Suprapubic skin (tissue), 4 donors: ENCODE measurements at regions not wholly inside any gene's neighbourhood (a gene's known extent, or its start where the extent isn't known, plus 50 kb on each side); places are given as distances from the start of the nearest gene placed in this dataset.

ENCODE experiments used
- DNase-seq, 2 donors: peaks; one replicate each; pipeline ENCODE4 v3.0.0-alpha.2; 2019; ENCODE audit warnings: low spot score in 2 of 2
- H3K27ac ChIP-seq: fragments of 200-600 bp; sonication (generic); one replicate; pipeline ENCODE4 v1.5.1; 2019
- H3K27me3 ChIP-seq: fragments of 200-600 bp; sonication (generic); one replicate; pipeline ENCODE4 v1.5.1; 2019
- H3K36me3 ChIP-seq: fragments of 200-600 bp; sonication (generic); one replicate; pipeline ENCODE4 v1.5.1; 2019
- H3K4me1 ChIP-seq: fragments of 200-600 bp; sonication (generic); one replicate; pipeline ENCODE4 v1.5.1; 2019
- H3K4me3 ChIP-seq: fragments of 200-600 bp; sonication (generic); one replicate; pipeline ENCODE4 v1.5.1; 2019; ENCODE audit warnings: mild to moderate bottlenecking
- H3K9me3 ChIP-seq: fragments of 200-600 bp; sonication (generic); one replicate; pipeline ENCODE4 v1.5.1; 2019
- EP300 ChIP-seq: sonication (generic); formaldehyde crosslinking; IDR thresholded peaks from one replicate; pipeline ENCODE4 v1.6.1; 2017; ENCODE audit warnings: antibody characterized with exemption
- POLR2A ChIP-seq, 2 donors: fragments of 450-650 bp; IDR thresholded peaks; one replicate each; pipeline ENCODE4 v1.6.1; 2017; ENCODE audit warnings: antibody characterized with exemption in 2 of 2, mild to moderate bottlenecking in 2 of 2, moderate library complexity in 2 of 2
- POLR2AphosphoS5 ChIP-seq, 3 donors: sonication (generic); formaldehyde crosslinking; IDR thresholded peaks; one replicate each; pipeline ENCODE4 v1.6.1; 2017; ENCODE audit warnings: antibody characterized with exemption in 3 of 3
- WGBS: methylation state at CpG from one replicate; pipeline ENCODE4 v1.1.5; 2018; 5-methylcytosine and 5-hydroxymethylcytosine counted together
- TF ChIP-seq, protein P1 (sequence below), 2 donors: fragments of 200-600 bp in 1 of 2; fragments of 450-650 bp in 1 of 2; sonication (generic) in 1 of 2; IDR thresholded peaks; one replicate each; pipeline ENCODE4 v1.5.1; 2016 to 2019; ENCODE audit warnings: antibody characterized with exemption in 2 of 2, mild to moderate bottlenecking in 1 of 2, moderate library complexity in 1 of 2

DNA sequence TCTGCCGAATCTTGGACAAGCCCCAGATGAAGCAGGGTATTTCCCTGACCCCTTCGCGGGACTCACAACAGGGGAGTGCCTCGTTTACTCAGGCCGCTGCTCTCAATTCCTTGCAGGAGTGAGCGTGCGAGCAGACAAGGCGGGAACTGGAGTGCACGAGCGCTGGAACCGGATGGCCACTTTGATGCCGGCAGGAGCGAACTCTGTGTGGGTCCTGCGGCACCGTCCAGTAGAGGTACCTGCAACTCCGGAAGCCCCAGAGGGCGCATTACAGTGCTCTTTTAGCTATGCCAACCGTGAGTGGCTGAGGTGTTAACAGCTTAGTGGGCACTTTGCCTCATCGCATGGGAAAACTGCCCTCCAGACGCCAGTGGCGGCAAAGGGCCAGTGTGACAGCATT, 182.3 kb upstream of the ANO3 start:
- Histone ChIP-seq H3K4me1 (no peaks in the 10 kb centered on the region), H3K9me3 (no peaks in the 10 kb centered on the region), H3K36me3 (no peaks in the 10 kb centered on the region), H3K27me3 (no peaks in the 10 kb centered on the region), H3K4me3 (no peak overlapping the region), H3K27ac (no peak overlapping the region)
- DNase-seq = peak in 1 of 2 donors; percentile 63
- WGBS = 95% methylated on average over 21 of the region's 21 CpGs
- TF ChIP-seq, protein P1, sequence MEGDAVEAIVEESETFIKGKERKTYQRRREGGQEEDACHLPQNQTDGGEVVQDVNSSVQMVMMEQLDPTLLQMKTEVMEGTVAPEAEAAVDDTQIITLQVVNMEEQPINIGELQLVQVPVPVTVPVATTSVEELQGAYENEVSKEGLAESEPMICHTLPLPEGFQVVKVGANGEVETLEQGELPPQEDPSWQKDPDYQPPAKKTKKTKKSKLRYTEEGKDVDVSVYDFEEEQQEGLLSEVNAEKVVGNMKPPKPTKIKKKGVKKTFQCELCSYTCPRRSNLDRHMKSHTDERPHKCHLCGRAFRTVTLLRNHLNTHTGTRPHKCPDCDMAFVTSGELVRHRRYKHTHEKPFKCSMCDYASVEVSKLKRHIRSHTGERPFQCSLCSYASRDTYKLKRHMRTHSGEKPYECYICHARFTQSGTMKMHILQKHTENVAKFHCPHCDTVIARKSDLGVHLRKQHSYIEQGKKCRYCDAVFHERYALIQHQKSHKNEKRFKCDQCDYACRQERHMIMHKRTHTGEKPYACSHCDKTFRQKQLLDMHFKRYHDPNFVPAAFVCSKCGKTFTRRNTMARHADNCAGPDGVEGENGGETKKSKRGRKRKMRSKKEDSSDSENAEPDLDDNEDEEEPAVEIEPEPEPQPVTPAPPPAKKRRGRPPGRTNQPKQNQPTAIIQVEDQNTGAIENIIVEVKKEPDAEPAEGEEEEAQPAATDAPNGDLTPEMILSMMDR (IDR thresholded peaks at IDR 0.05) = no peak
- TF ChIP-seq POLR2AphosphoS5 (IDR thresholded peaks at IDR 0.05) = no peak
- TF ChIP-seq EP300 = no peak
- no peak for TF ChIP-seq POLR2A (IDR thresholded peaks at IDR 0.05)

DNA sequence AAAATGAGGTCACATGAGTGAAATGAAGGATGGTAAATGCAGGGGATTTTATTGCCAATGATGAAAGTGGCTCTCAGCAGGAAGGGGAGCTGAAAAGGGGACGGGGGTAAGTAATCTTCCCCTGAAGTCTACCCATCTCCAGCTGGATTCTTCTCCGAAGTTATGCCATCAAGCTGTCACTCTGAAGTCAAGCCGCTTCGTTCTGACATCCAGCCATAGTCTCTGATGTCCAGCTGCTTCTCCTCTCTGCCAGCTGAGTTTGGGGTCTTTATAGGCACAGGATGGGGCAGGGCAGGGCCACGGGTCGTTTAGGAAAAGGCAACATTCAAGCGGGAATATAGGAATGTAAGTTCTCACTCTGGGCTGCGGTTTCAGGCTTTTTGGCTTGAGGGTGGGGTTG, 181.9 kb upstream of the ANO3 start:
- 80% methylated on average over 8 of the region's 8 CpGs for WGBS
- Histone ChIP-seq H3K27ac (no peak overlapping the region), H3K36me3 (no peaks in the 10 kb centered on the region), H3K9me3 (no peaks in the 10 kb centered on the region), H3K27me3 (no peaks in the 10 kb centered on the region), H3K4me1 (no peaks in the 10 kb centered on the region), H3K4me3 (no peak overlapping the region)
- DNase-seq = no peak
- TF ChIP-seq POLR2AphosphoS5 (IDR thresholded peaks at IDR 0.05) (no peak), POLR2A (IDR thresholded peaks at IDR 0.05) (no peak), EP300 (no peak)
- TF ChIP-seq, protein P1 (IDR thresholded peaks at IDR 0.05) = no peak

DNA sequence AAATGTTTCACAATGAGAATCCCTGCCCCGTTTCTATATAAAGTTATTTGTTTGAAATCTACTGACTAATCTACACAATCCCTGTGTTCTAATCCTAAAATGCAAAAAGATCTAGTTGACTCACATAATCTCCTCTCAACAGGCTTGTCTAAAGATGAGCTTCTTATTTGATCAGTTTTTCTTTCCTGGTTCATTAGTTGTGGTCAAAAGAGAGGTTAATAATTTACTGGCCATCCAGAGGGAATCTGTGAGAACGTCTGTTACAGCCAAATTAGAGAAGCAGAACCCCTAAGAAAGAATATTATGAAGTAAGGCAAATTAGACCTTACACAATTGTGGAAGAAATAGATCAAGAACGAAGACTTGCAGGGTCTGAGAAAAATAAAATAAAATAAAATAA, 173.7 kb upstream of the ANO3 start:
- 75% methylated on average over 3 of the region's 3 CpGs for WGBS
- TF ChIP-seq POLR2A (IDR thresholded peaks at IDR 0.05) (no peak), EP300 (no peak), POLR2AphosphoS5 (IDR thresholded peaks at IDR 0.05) (no peak)
- TF ChIP-seq, protein P1 (IDR thresholded peaks at IDR 0.05) = no peak
- DNase-seq = no peak
- Histone ChIP-seq H3K4me3 (no peak overlapping the region), H3K36me3 (no peaks in the 10 kb centered on the region), H3K4me1 (no peaks in the 10 kb centered on the region), H3K9me3 (no peaks in the 10 kb centered on the region), H3K27ac (no peak overlapping the region), H3K27me3 (no peaks in the 10 kb centered on the region)

DNA sequence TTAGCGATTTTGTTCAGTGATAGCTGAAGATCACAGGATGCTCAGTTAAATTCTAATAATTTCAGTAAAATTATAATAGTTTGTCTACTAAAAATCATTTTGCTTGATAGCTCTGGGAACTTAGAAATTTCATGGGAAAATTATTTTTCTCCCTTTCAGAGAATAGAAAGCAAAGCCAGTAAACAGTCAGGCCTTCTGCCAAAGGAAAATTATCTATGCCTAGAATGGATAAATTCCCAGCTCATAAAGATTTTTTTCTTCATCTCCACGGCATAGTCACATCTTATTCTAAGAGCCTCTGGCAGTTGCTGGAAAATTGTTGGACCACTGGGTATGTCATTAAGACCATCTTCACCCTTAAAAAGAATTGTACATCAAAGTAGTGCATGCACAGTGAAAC, 169.6 kb upstream of the ANO3 start:
- WGBS = 68% methylated on average over 2 of the region's 2 CpGs
- no peaks in the 10 kb centered on the region for H3K27me3 ChIP-seq
- TF ChIP-seq, protein P1 (IDR thresholded peaks at IDR 0.05) = no peak

DNA sequence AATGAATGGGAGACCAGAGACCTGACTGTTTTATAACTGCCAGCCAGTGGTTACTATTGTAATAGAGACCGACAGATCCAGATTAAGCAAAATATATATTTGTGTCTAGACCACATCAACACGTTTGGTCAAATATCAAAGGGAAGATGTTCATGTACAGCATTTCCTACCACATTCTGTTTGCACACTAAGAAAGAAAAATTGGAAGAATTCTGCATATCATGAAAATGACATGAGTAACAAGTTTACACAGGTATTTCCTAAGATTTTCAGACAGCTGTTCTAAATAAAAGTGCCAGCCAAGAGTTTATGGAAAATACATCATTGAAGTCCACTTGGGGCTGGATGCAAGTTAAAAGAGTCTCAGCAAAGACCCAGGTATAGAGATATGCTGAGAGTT, 145.5 kb upstream of the ANO3 start:
- Histone ChIP-seq H3K36me3 (no peaks in the 10 kb centered on the region), H3K9me3 (no peaks in the 10 kb centered on the region), H3K27me3 (no peaks in the 10 kb centered on the region), H3K27ac (no peak overlapping the region), H3K4me1 (peaks cover 5% of the 10 kb centered on the region), H3K4me3 (no peak overlapping the region)
- 47% methylated on average over 2 of the region's 2 CpGs for WGBS
- DNase-seq = no peak
- TF ChIP-seq, protein P1 (IDR thresholded peaks at IDR 0.05) = no peak
- TF ChIP-seq POLR2AphosphoS5 (IDR thresholded peaks at IDR 0.05) (no peak), EP300 (no peak), POLR2A (IDR thresholded peaks at IDR 0.05) (no peak)

More for the DNA sequence above, 169.6 kb upstream of the ANO3 start:
- H3K4me1 ChIP-seq = no peaks in the 10 kb centered on the region
- no peak overlapping the region for H3K4me3 ChIP-seq
- H3K9me3 ChIP-seq = no peaks in the 10 kb centered on the region
- no peaks in the 10 kb centered on the region for H3K36me3 ChIP-seq
- DNase-seq = no peak
- no peak overlapping the region for H3K27ac ChIP-seq
